ENCODE measurements at regions not wholly inside any gene's neighbourhood (a gene's known extent, or its start where the extent isn't known, plus 50 kb on each side); places are given as distances from the start of the nearest gene placed in this dataset.
"Not testable (repeated sequence)": the region's sequence is repeated elsewhere in the genome, so short reads cannot be mapped to it uniquely, and the experiment has no call there.

- TF ChIP-seq CTCF (IDR thresholded peaks at IDR 0.05); TCF7L2 (IDR thresholded peaks at IDR 0.05; ENCODE audit: low read depth, low read length); POLR2AphosphoS5 (IDR thresholded peaks at IDR 0.05; ENCODE audit: low read depth, low read length): not testable (repeated sequence)
Measured at GRCh38 chr14:70255071-70256057, 66.6 kb upstream of the SLC8A3 start.

Data from Panc1 (cell line).